ACC112 (cell line): ENCODE measurements at regions not wholly inside any gene's neighbourhood (a gene's known extent, or its start where the extent isn't known, plus 50 kb on each side); places are given as distances from the start of the nearest gene placed in this dataset.
"Not testable (repeated sequence)": the region's sequence is repeated elsewhere in the genome, so short reads cannot be mapped to it uniquely, and the experiment has no call there.

Experiments used
- H2AFZ ChIP-seq: fragments of 200-600 bp; sonication (generic); one replicate; pipeline ENCODE4 v1.6.0; 2017; ENCODE audit warnings: antibody characterized with exemption, low read length; ENCODE audit not compliant: unreplicated experiment
- H3K27ac ChIP-seq: fragments of 200-600 bp; sonication (generic); 2 replicates; pipeline ENCODE4 v1.5.1; 2014; ENCODE audit warnings: low read depth, mild to moderate bottlenecking, antibody characterized with exemption, low read length, moderate library complexity
- H3K27me3 ChIP-seq: fragments of 200-600 bp; sonication (generic); 2 replicates; pipeline ENCODE4 v1.6.1; 2014; ENCODE audit warnings: mild to moderate bottlenecking, antibody characterized with exemption, low read length, moderate library complexity, mixed read lengths; ENCODE audit not compliant: insufficient read depth
- H3K36me3 ChIP-seq: fragments of 200-600 bp; sonication (generic); 2 replicates; pipeline ENCODE4 v1.6.1; 2016; ENCODE audit warnings: mild to moderate bottlenecking, antibody characterized with exemption, low read length, moderate library complexity, mixed read lengths; ENCODE audit not compliant: insufficient read depth
- H3K4me1 ChIP-seq: fragments of 200-600 bp; sonication (generic); one replicate; pipeline ENCODE4 v1.6.1; 2016; ENCODE audit warnings: low read length, mixed read lengths; ENCODE audit not compliant: insufficient read depth, unreplicated experiment, control insufficient read depth
- H3K4me3 ChIP-seq: fragments of 200-600 bp; sonication (generic); 2 replicates; pipeline ENCODE4 v1.5.1; 2014; ENCODE audit warnings: mild to moderate bottlenecking, low read depth, low read length
- H3K79me2 ChIP-seq: fragments of 200-600 bp; sonication (generic); one replicate; pipeline ENCODE4 v1.6.0; 2016; ENCODE audit warnings: low read length; ENCODE audit not compliant: control insufficient read depth, unreplicated experiment, insufficient read depth

- Histone ChIP-seq H3K36me3 (no peaks in the 10 kb centered on the region), H2AFZ (no peak overlapping the region), H3K27ac (no peak overlapping the region), H3K4me1 (no peaks in the 10 kb centered on the region), H3K27me3 (peaks cover 66% of the 10 kb centered on the region), H3K4me3 (no peak overlapping the region), H3K79me2 (no peaks in the 10 kb centered on the region)
Observed at GRCh38 chr10:117492504-117492903, 50.0 kb upstream of the EMX2 start.

- no peak overlapping the region for H3K4me3 ChIP-seq
- no peaks in the 10 kb centered on the region for H3K36me3 ChIP-seq
- no peak overlapping the region for H2AFZ ChIP-seq
- H3K27ac ChIP-seq = no peak overlapping the region
- peaks cover 70% of the 10 kb centered on the region for H3K27me3 ChIP-seq
- H3K4me1 ChIP-seq = no peaks in the 10 kb centered on the region
- H3K79me2 ChIP-seq = no peaks in the 10 kb centered on the region
Observed at GRCh38 chr10:117488004-117488403, 54.5 kb upstream of the EMX2 start.

DNA sequence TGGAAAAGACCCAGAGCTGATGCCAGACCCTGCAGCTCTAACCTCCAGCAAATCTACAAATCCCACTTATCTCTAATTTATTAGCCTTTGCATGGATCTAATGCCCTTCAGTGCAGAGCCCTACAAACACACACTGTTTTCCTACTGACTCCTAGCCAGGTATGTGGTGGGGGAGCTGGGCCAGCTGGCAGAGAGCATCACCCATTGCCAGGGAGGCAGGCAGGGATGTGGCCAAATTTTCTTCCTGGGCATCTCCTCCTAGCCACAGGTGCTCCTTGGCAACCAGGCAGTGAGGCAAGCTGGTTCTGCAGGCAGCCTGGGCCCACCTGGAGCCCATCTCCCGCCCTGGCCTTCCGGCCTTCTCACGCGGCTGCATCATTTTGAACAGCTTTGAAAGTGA lies 55.9 kb upstream of the EMX2 start:
- H3K79me2 ChIP-seq = no peaks in the 10 kb centered on the region
- H3K27me3 ChIP-seq = peaks cover 56% of the 10 kb centered on the region
- no peak overlapping the region for H3K27ac ChIP-seq
- H2AFZ ChIP-seq = no peak overlapping the region
- H3K36me3 ChIP-seq = no peaks in the 10 kb centered on the region
- H3K4me1 ChIP-seq = no peaks in the 10 kb centered on the region
- no peak overlapping the region for H3K4me3 ChIP-seq

DNA sequence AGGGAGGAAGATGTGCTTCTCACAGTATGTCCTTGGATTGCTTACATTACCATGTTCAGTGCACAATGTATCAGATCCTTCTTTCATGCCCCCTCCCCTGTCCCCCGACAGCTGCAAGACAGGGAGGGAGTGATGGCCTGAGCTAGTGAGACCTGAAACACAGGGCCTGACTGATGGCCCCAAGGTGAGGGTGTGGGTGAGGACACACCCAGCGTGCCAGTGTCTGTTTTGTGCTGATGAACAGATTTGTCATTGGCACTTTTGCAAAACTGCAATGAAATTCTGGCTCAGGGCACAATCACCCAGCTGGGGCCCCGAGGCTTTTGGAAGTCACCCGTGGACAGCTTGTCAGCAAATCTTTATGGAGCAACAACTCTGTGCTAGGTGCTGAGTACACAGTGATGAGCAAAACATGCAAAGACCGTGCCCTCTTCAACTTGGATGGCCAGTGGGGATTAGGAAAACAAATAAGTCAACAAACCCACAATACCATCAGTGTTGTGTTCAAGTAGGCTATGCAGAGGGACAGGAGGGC lies 59.4 kb upstream of the EMX2 start:
- Histone ChIP-seq H3K27me3 (peaks cover 34% of the 10 kb centered on the region), H2AFZ (no peak overlapping the region), H3K36me3 (no peaks in the 10 kb centered on the region)

DNA sequence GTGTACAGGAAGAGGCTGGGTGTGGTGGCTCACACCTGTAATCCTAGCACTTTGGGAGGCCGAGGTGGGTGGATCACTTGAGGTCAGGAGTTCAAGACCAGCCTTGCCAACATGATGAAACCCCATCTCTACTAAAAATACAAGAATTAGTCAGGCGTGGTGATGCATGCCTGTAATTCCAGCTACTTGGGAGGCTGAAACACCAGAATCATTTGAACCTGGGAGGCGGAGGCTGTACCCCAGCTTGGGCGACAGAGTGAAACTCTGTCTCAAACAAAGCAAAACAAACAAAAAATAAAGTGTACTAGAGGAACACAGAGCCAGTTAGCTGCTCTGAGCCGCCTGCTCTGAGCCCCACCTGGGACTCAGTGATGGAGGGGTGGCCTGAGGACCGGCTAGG lies 61.5 kb upstream of the EMX2 start:
- not testable (repeated sequence) for H3K79me2 ChIP-seq, H3K4me3 ChIP-seq, H3K27ac ChIP-seq, H3K4me1 ChIP-seq, H3K36me3 ChIP-seq, H2AFZ ChIP-seq
- H3K27me3 ChIP-seq = peaks cover 26% of the 10 kb centered on the region

More for the DNA sequence above, 59.4 kb upstream of the EMX2 start:
- Histone ChIP-seq H3K79me2 (no peaks in the 10 kb centered on the region), H3K4me3 (no peak overlapping the region), H3K4me1 (no peaks in the 10 kb centered on the region), H3K27ac (no peak overlapping the region)

GRCh38 chr10:117480097-117480496 lies 62.4 kb upstream of the EMX2 start:
- Histone ChIP-seq H3K4me3 (no peak overlapping the region), H3K27me3 (peaks cover 29% of the 10 kb centered on the region), H3K36me3 (no peaks in the 10 kb centered on the region), H3K79me2 (no peaks in the 10 kb centered on the region), H3K4me1 (no peaks in the 10 kb centered on the region), H3K27ac (no peak overlapping the region), H2AFZ (no peak overlapping the region)

GRCh38 chr10:117477961-117478670 lies 64.4 kb upstream of the EMX2 start:
- Histone ChIP-seq H3K4me1 (no peaks in the 10 kb centered on the region), H3K4me3 (no peak overlapping the region), H3K36me3 (no peaks in the 10 kb centered on the region), H3K79me2 (no peaks in the 10 kb centered on the region), H3K27me3 (peaks cover 25% of the 10 kb centered on the region), H3K27ac (no peak overlapping the region), H2AFZ (no peak overlapping the region)

DNA sequence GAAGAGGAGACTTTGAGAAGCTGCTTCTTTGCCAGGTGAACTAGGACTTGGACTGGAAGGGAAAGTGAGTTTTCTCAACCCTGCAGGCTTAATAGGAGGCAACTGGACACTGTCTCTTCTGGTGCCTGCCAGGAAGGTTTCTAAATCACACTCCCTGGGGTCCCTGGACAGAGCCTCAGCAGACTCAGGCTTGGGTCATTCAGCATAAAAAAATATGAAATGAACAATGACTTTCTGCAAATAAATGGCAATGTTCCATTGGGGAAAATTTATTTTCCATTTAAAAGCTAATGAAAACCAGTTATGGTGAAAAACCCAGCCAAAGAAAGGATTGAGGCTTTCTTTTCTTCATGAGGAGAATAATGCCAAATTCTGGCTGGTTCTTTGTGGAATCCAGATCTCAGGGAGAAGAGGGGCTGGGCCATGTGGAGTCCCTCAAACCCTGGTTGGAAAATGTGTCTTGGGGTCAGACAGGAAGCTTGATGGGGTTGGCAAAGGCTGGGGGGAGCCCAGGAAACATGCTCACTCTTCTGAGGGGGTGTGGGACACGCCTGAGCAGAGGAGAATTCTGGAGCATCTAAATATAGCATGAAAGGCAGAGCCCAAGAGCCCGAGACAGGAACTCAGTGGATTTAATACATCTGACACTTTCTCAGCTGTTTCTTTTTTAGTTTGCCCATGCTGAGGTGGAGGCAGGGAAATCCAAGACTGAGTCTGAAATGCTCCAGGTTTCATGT lies 65.2 kb upstream of the EMX2 start:
- Histone ChIP-seq H2AFZ (no peak overlapping the region), H3K36me3 (no peaks in the 10 kb centered on the region), H3K4me3 (no peak overlapping the region), H3K27ac (no peak overlapping the region), H3K79me2 (no peaks in the 10 kb centered on the region), H3K27me3 (peaks cover 32% of the 10 kb centered on the region), H3K4me1 (no peaks in the 10 kb centered on the region)

GRCh38 chr10:117476716-117477115 lies 65.8 kb upstream of the EMX2 start:
- peaks cover 39% of the 10 kb centered on the region for H3K27me3 ChIP-seq
- H3K36me3 ChIP-seq = no peaks in the 10 kb centered on the region
- H2AFZ ChIP-seq = no peak overlapping the region
- no peaks in the 10 kb centered on the region for H3K79me2 ChIP-seq
- no peak overlapping the region for H3K4me3 ChIP-seq
- no peaks in the 10 kb centered on the region for H3K4me1 ChIP-seq
- H3K27ac ChIP-seq = no peak overlapping the region

GRCh38 chr10:117476281-117476680 lies 66.3 kb upstream of the EMX2 start:
- no peaks in the 10 kb centered on the region for H3K4me1 ChIP-seq
- H2AFZ ChIP-seq = no peak overlapping the region
- H3K79me2 ChIP-seq = no peaks in the 10 kb centered on the region
- no peaks in the 10 kb centered on the region for H3K36me3 ChIP-seq
- peaks cover 43% of the 10 kb centered on the region for H3K27me3 ChIP-seq
- H3K4me3 ChIP-seq = no peak overlapping the region
- H3K27ac ChIP-seq = no peak overlapping the region

DNA sequence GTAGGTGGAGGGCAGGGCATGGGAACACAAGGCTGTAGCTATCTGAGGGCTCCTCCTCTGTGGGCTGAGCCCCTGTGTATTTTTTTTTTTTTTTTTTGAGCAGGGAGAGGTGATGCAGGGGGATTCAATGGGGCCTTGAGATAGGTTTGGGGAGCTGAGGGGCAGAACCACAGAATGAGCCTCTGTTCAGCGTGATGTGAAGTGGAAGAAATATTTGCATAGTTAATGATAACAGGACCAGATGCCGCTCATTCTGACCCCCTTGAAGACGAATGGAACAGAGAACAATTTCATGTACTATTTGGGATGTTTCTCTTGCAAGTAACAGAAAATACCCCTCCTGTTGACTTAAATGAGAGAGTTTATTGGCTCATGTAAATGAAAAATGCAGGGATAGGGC lies 69.7 kb upstream of the EMX2 start:
- Histone ChIP-seq H3K79me2 (no peaks in the 10 kb centered on the region), H2AFZ (no peak overlapping the region), H3K4me1 (no peaks in the 10 kb centered on the region), H3K27ac (no peak overlapping the region), H3K27me3 (peaks cover 63% of the 10 kb centered on the region), H3K36me3 (no peaks in the 10 kb centered on the region), H3K4me3 (no peak overlapping the region)
